ENCODE measurements at regions not wholly inside any gene's neighbourhood (a gene's known extent, or its start where the extent isn't known, plus 50 kb on each side); places are given as distances from the start of the nearest gene placed in this dataset.

DNA sequence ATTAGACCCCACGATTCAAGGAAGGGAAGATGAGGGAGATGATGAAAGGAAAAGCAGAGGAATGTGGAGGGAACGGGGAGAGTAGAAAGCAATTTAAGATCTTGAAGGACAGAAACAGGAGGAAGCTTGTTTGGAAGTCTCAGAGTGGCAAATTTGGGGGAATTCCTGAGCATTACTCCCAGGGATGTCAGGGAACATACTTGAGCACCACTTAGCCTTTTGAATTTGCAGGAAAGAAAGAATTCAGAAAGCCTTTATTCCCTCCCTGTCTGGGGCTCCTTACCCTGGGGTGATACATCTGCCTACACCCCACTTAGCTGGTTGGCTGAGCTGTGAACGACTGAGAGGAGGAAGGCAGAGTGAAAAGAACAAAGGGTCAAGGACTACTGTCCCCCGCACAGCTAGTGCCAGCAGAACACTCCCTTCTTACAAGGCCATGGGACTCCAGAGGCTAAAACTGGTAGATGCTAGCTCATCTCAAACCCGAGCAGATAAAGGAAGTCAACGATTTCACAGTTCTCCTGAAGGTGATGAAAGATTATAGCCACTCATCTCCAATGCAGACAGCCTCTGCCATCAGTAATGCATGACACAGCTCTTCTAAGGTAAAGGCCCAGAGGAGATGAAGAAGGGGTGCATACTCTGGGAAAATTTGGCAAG is 84.0 kb upstream of the AKIP1 start:
- no peak for DNase-seq (ENCODE audit: low read depth)
- H3K4me3 ChIP-seq (ENCODE audit: low read depth, low read length), result no peak overlapping the region
- TF ChIP-seq, protein P1, sequence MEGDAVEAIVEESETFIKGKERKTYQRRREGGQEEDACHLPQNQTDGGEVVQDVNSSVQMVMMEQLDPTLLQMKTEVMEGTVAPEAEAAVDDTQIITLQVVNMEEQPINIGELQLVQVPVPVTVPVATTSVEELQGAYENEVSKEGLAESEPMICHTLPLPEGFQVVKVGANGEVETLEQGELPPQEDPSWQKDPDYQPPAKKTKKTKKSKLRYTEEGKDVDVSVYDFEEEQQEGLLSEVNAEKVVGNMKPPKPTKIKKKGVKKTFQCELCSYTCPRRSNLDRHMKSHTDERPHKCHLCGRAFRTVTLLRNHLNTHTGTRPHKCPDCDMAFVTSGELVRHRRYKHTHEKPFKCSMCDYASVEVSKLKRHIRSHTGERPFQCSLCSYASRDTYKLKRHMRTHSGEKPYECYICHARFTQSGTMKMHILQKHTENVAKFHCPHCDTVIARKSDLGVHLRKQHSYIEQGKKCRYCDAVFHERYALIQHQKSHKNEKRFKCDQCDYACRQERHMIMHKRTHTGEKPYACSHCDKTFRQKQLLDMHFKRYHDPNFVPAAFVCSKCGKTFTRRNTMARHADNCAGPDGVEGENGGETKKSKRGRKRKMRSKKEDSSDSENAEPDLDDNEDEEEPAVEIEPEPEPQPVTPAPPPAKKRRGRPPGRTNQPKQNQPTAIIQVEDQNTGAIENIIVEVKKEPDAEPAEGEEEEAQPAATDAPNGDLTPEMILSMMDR (IDR thresholded peaks at IDR 0.05; ENCODE audit: insufficient read depth, low read length), result no peak

DNA sequence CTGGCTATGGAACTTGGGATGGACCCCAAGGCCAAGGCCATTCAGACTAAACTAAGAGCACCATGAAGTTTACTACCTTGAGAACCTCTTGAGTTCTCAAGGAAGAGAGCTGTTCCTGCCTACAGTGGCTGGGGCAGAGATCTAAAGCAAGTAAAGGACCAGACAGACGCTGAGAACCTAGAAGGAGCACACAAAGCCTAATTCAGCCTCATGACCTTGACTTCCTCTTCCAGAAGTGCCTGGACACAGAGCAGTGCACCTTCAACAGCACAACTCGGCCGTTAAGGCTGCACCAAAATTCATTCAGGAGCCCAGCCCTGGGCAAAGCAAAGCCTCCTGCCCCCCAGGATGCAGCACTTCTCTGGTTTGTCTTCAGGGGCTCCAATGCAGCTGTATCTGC is 82.9 kb upstream of the AKIP1 start:
- H3K4me3 ChIP-seq (ENCODE audit: low read depth, low read length), result no peak overlapping the region
- TF ChIP-seq, protein P1 (IDR thresholded peaks at IDR 0.05; ENCODE audit: insufficient read depth, low read length), result no peak
- no peak for DNase-seq (ENCODE audit: low read depth)

DNA sequence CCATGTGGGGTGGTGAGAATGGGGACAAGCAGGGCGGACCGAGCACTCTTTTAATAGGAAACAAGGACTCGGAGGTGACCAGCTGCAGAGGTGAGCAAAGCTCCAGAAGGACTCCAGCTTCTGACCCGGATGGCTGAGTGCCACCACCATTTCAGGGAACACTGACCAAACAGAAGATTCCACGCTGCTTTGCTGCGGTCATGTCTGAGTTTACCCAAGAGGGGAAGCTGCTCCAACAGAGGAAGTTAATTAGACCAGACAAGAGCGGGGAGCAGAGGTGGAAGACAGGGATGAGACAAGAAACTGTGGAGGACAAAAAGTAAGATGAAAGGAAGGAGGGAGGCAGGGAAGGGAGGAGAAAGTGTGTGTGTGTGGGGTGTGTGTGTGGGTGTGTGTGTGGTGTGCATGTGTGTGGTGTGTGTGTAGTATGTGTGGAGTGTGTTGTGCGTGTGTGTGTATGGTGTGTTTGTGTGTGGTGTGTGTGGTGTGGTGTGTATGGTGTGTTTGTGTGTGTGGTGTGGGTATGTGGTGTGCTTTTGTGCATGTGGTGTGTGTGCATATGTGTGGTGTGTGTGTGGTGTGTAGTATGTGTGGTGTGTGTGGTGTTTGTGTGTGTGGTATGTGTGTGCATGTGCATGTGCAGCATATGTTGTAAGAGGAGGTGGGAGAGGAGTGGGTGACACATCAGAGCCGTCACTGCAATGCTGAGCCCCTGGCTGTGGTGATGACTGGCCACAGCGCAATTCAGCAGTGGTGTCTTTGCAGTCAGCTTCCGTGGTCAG is 82.2 kb upstream of the AKIP1 start:
- H3K4me3 ChIP-seq (ENCODE audit: low read depth, low read length), result no peak overlapping the region
- TF ChIP-seq, protein P1 (IDR thresholded peaks at IDR 0.05; ENCODE audit: insufficient read depth, low read length), result no peak
- DNase-seq (ENCODE audit: low read depth), result no peak

DNA sequence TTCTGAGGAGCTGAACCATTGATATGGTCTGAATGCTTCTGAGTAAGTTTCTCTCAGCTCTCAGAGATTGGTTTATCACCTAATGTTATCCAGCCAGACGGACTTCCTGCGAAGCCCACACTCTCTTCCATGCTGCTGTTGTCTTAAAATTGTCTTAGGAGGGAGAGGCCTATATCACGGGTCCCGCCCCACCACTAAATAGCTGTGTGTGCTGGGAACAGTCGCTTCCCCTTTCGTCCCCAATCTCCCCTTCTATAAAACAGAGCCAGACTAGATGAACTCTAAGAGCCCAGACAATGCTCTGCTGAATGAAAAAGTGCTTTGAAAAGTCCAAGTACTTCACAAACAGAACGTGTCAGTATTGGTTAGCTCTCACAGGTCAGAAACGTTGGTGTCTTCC is 81.4 kb upstream of the AKIP1 start:
- TF ChIP-seq, protein P1 (IDR thresholded peaks at IDR 0.05; ENCODE audit: insufficient read depth, low read length), result no peak
- H3K4me3 ChIP-seq (ENCODE audit: low read depth, low read length), result no peak overlapping the region
- no peak for DNase-seq (ENCODE audit: low read depth)

DNA sequence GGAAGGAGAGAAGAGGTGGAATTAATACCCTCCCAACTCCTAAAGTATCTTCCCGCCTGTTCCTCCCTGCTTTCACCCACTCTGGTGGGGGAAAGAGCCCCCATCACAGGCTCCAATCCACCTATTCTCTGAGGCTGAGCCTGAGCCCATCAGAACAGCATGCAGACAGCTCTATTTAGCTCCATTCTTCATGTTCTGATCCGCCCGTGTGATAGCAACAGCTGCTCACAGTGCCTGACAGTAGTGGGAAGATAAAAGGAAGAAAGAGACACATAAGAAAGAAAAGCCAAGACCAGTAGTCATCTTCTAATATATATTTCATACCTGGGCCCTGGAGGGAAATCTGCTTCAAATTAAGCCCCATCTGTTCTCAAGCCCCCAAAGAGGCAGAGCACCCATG is 80.3 kb upstream of the AKIP1 start:
- TF ChIP-seq, protein P1 (IDR thresholded peaks at IDR 0.05; ENCODE audit: insufficient read depth, low read length), result no peak
- H3K4me3 ChIP-seq (ENCODE audit: low read depth, low read length), result no peak overlapping the region
- no peak for DNase-seq (ENCODE audit: low read depth)

DNA sequence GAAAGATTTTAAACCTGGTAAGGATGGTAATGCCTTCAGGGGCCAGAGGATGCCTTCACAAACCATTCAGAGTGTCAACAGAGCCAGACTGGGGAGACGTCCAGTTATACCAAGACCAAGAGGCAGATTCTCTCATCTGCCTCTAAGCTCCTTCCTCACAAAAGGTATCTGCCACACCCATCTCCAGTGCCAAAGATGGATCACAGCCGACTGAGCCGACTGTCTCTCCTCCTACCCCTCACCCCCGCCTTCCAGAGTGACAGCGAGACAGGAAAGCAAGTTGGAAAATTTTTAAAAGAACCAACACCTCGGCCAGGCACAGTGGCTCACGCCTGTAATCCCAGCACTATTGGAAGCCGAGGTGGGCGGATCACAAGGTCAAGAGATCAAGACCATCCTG is 79.1 kb upstream of the AKIP1 start:
- H3K4me3 ChIP-seq (ENCODE audit: low read depth, low read length), result no peak overlapping the region
- DNase-seq (ENCODE audit: low read depth), result no peak
- TF ChIP-seq, protein P1 (IDR thresholded peaks at IDR 0.05; ENCODE audit: insufficient read depth, low read length), result no peak
